ENCODE measurements at regions not wholly inside any gene's neighbourhood (a gene's known extent, or its start where the extent isn't known, plus 50 kb on each side); places are given as distances from the start of the nearest gene placed in this dataset.

DNA sequence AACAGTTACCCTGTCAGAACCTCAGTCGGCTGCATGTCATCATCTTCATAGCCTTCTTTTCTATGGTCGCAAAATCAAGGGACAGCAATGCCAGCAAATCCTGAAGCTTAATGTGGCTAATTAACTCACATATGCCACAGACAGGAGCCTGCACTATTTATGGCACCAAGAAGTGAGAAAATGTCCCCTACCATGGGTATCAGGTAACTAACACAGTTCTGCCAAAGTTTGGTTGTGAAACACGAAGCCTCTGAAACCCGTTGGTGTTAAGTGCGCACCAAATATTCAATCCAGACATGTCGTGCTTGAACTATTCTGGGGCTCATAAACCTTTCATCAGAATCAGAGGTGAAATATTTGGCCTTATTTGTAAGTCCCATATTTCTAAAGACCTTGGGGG, 63.3 kb downstream of the EVX1 start:
- no peaks in the 10 kb centered on the region for H3K27me3 ChIP-seq (ENCODE audit: insufficient read depth, poor library complexity, severe bottlenecking)
- TF ChIP-seq SPI1 (IDR thresholded peaks at IDR 0.05; ENCODE audit: borderline replicate concordance, low read depth) = no peak
- TF ChIP-seq GABPA (IDR thresholded peaks at IDR 0.05; ENCODE audit: low read depth) = no peak
- TF ChIP-seq, protein P1, sequence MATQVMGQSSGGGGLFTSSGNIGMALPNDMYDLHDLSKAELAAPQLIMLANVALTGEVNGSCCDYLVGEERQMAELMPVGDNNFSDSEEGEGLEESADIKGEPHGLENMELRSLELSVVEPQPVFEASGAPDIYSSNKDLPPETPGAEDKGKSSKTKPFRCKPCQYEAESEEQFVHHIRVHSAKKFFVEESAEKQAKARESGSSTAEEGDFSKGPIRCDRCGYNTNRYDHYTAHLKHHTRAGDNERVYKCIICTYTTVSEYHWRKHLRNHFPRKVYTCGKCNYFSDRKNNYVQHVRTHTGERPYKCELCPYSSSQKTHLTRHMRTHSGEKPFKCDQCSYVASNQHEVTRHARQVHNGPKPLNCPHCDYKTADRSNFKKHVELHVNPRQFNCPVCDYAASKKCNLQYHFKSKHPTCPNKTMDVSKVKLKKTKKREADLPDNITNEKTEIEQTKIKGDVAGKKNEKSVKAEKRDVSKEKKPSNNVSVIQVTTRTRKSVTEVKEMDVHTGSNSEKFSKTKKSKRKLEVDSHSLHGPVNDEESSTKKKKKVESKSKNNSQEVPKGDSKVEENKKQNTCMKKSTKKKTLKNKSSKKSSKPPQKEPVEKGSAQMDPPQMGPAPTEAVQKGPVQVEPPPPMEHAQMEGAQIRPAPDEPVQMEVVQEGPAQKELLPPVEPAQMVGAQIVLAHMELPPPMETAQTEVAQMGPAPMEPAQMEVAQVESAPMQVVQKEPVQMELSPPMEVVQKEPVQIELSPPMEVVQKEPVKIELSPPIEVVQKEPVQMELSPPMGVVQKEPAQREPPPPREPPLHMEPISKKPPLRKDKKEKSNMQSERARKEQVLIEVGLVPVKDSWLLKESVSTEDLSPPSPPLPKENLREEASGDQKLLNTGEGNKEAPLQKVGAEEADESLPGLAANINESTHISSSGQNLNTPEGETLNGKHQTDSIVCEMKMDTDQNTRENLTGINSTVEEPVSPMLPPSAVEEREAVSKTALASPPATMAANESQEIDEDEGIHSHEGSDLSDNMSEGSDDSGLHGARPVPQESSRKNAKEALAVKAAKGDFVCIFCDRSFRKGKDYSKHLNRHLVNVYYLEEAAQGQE (IDR thresholded peaks at IDR 0.05; ENCODE audit: insufficient replicate concordance, low read depth) = no peak
- no peak for TF ChIP-seq POLR2AphosphoS5 (IDR thresholded peaks at IDR 0.05; ENCODE audit: low read depth)
- TF ChIP-seq, protein P2, sequence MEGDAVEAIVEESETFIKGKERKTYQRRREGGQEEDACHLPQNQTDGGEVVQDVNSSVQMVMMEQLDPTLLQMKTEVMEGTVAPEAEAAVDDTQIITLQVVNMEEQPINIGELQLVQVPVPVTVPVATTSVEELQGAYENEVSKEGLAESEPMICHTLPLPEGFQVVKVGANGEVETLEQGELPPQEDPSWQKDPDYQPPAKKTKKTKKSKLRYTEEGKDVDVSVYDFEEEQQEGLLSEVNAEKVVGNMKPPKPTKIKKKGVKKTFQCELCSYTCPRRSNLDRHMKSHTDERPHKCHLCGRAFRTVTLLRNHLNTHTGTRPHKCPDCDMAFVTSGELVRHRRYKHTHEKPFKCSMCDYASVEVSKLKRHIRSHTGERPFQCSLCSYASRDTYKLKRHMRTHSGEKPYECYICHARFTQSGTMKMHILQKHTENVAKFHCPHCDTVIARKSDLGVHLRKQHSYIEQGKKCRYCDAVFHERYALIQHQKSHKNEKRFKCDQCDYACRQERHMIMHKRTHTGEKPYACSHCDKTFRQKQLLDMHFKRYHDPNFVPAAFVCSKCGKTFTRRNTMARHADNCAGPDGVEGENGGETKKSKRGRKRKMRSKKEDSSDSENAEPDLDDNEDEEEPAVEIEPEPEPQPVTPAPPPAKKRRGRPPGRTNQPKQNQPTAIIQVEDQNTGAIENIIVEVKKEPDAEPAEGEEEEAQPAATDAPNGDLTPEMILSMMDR (IDR thresholded peaks at IDR 0.05; ENCODE audit: insufficient read depth, low read length) = no peak
- DNase-seq (ENCODE audit: low read depth in 1 of 2, low spot score in 1 of 2) = no peak
- no peak overlapping the region for H3K27ac ChIP-seq (replicated peaks)
- H3K4me3 ChIP-seq (replicated peaks; ENCODE audit: insufficient read depth, low read length) = no peak overlapping the region

GRCh38 chr7:27312820-27313219, 70.2 kb downstream of the EVX1 start:
- no peak overlapping the region for H3K27ac ChIP-seq (replicated peaks)
- TF ChIP-seq POLR2AphosphoS5 (IDR thresholded peaks at IDR 0.05; ENCODE audit: low read depth) = no peak
- TF ChIP-seq, protein P1 (IDR thresholded peaks at IDR 0.05; ENCODE audit: insufficient replicate concordance, low read depth) = no peak
- TF ChIP-seq GABPA (IDR thresholded peaks at IDR 0.05; ENCODE audit: low read depth) = no peak
- TF ChIP-seq, protein P2 (IDR thresholded peaks at IDR 0.05; ENCODE audit: insufficient read depth, low read length) = no peak
- no peak for TF ChIP-seq SPI1 (IDR thresholded peaks at IDR 0.05; ENCODE audit: borderline replicate concordance, low read depth)
- peaks cover 3% of the 10 kb centered on the region for H3K27me3 ChIP-seq (ENCODE audit: insufficient read depth, poor library complexity, severe bottlenecking)
- DNase-seq (ENCODE audit: low read depth in 1 of 2, low spot score in 1 of 2) = no peak
- H3K4me3 ChIP-seq (replicated peaks; ENCODE audit: insufficient read depth, low read length) = no peak overlapping the region

DNA sequence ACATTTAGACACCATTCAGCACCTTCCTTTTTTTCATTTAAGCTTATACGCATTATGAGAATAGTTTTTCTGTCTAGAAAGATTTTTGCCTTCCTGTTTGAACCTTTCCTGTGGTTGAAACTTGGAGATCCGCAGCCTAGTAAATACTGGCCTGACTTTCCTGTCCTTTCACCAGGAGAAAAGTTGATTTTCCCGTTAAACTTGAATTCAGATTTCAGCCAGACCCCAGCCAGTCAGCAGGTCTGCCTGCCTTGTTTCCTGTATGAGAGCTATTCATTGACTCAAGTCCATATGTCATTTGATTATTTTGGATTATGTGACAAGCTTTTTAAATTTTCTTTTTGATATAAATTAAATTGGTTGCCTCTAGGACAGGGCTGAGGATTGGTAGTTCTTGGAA, 71.5 kb downstream of the EVX1 start:
- H3K27me3 ChIP-seq (ENCODE audit: insufficient read depth, poor library complexity, severe bottlenecking) = peaks cover 3% of the 10 kb centered on the region
- no peak for DNase-seq (ENCODE audit: low read depth in 1 of 2, low spot score in 1 of 2)
- no peak overlapping the region for H3K27ac ChIP-seq (replicated peaks)
- TF ChIP-seq, protein P1 (IDR thresholded peaks at IDR 0.05; ENCODE audit: insufficient replicate concordance, low read depth) = no peak
- TF ChIP-seq GABPA (IDR thresholded peaks at IDR 0.05; ENCODE audit: low read depth) (no peak), POLR2AphosphoS5 (IDR thresholded peaks at IDR 0.05; ENCODE audit: low read depth) (no peak), SPI1 (IDR thresholded peaks at IDR 0.05; ENCODE audit: borderline replicate concordance, low read depth) (no peak)
- TF ChIP-seq, protein P2 (IDR thresholded peaks at IDR 0.05; ENCODE audit: insufficient read depth, low read length) = no peak
- H3K4me3 ChIP-seq (replicated peaks; ENCODE audit: insufficient read depth, low read length) = no peak overlapping the region

Data from HL-60 (cell line).